ENCODE measurements at regions not wholly inside any gene's neighbourhood (a gene's known extent, or its start where the extent isn't known, plus 50 kb on each side); places are given as distances from the start of the nearest gene placed in this dataset.

- no peaks in the 10 kb centered on the region for H3K9me3 Mint-ChIP-seq
- H3K27ac Mint-ChIP-seq: no peak overlapping the region
- TF ChIP-seq CTCF (IDR thresholded peaks at IDR 0.05; ENCODE audit: unreplicated experiment in 3 of 3): no peak
- peaks cover 6% of the 10 kb centered on the region for H3K36me3 Mint-ChIP-seq (ENCODE audit: low read depth)
- H3K4me3 Mint-ChIP-seq: no peak overlapping the region
- H3K27me3 Mint-ChIP-seq (ENCODE audit: low read depth): no peaks in the 10 kb centered on the region
- peaks cover 20% of the 10 kb centered on the region for H3K4me1 Mint-ChIP-seq
These were observed 53.5 kb downstream of the PLXNA1 start for GRCh38 chr3:127036209-127037020.

- H3K4me1 Mint-ChIP-seq: peaks cover 22% of the 10 kb centered on the region
- H3K27me3 Mint-ChIP-seq (ENCODE audit: low read depth): peaks cover 4% of the 10 kb centered on the region
- H3K4me3 Mint-ChIP-seq: no peak overlapping the region
- no peak overlapping the region for H3K27ac Mint-ChIP-seq
- no peak for TF ChIP-seq CTCF (IDR thresholded peaks at IDR 0.05; ENCODE audit: unreplicated experiment in 3 of 3)
- no peaks in the 10 kb centered on the region for H3K9me3 Mint-ChIP-seq
- H3K36me3 Mint-ChIP-seq (ENCODE audit: low read depth): peaks cover 4% of the 10 kb centered on the region
These were observed 54.1 kb downstream of the PLXNA1 start for GRCh38 chr3:127037021-127037400.

- Mint-ChIP-seq H3K9me3 (no peaks in the 10 kb centered on the region), H3K27ac (no peak overlapping the region), H3K27me3 (ENCODE audit: low read depth) (peaks cover 6% of the 10 kb centered on the region), H3K4me3 (no peak overlapping the region), H3K36me3 (ENCODE audit: low read depth) (peaks cover 4% of the 10 kb centered on the region), H3K4me1 (peaks cover 25% of the 10 kb centered on the region)
- TF ChIP-seq CTCF (IDR thresholded peaks at IDR 0.05; ENCODE audit: unreplicated experiment in 3 of 3): no peak
These were observed 54.5 kb downstream of the PLXNA1 start for GRCh38 chr3:127037418-127037841.

DNA sequence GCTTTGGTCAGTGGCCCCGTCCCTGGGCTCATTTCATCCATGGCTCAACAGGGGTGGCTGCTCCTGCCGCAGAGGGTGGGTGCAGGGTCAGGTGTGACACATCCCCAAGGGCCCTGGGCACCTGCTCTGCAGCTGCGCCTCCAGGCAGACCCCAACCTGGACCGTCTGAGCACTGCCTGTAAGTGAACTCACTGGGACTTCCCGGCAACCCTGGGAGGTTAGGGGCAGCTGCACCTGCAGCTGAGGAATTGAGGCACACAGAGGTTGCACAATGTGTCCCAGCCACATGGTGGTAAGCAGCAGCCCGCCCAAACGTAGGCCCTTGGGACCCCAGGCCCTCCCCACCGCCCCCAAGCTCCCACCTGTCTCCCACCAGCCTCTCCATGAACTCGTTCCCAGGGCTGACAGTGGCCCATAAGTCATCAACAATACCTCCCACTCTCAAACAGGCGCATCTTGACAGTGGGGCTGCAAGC, 55.1 kb downstream of the PLXNA1 start:
- peaks cover 6% of the 10 kb centered on the region for H3K27me3 Mint-ChIP-seq (ENCODE audit: low read depth)
- H3K27ac Mint-ChIP-seq: no peak overlapping the region
- peaks cover 26% of the 10 kb centered on the region for H3K4me1 Mint-ChIP-seq
- no peaks in the 10 kb centered on the region for H3K9me3 Mint-ChIP-seq
- no peak for TF ChIP-seq CTCF (IDR thresholded peaks at IDR 0.05; ENCODE audit: unreplicated experiment in 3 of 3)
- H3K36me3 Mint-ChIP-seq (ENCODE audit: low read depth): peaks cover 4% of the 10 kb centered on the region
- H3K4me3 Mint-ChIP-seq: no peak overlapping the region

DNA sequence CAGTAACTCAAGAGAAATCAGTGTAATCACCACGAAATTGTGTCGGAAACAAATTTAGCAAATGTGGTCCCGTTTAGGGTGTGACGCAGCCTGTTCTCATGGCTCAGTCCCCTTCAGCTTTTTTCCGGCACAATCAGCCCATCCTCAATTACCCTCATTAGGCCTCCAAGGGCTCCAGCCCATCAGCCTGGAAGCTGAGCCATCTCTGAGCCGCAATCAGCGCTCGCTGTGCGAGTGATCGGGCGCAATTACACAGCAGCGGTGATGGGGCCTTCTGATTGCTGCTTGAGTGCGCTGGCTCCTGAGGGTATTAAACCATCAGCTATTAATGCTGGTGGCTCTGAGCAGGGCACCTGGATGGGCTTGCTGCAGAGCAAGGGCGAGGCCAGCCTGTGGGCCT, 55.6 kb downstream of the PLXNA1 start:
- Mint-ChIP-seq H3K4me3 (no peak overlapping the region), H3K27me3 (ENCODE audit: low read depth) (peaks cover 6% of the 10 kb centered on the region), H3K36me3 (ENCODE audit: low read depth) (peaks cover 4% of the 10 kb centered on the region), H3K27ac (no peak overlapping the region), H3K9me3 (no peaks in the 10 kb centered on the region), H3K4me1 (peaks cover 31% of the 10 kb centered on the region)
- TF ChIP-seq CTCF (IDR thresholded peaks at IDR 0.05; ENCODE audit: unreplicated experiment in 3 of 3): no peak

All from nephron (organoid).